OCI-LY3 (cell line): ENCODE measurements at regions not wholly inside any gene's neighbourhood (a gene's known extent, or its start where the extent isn't known, plus 50 kb on each side); places are given as distances from the start of the nearest gene placed in this dataset.

Source experiments
- H2AFZ ChIP-seq: fragments of 200-600, 300-600 bp; shearing (Covaris generic); 2 replicates; pipeline ENCODE4 v1.6.0; 2014; ENCODE audit warnings: antibody characterized with exemption, low read depth, low read length
- H3K27ac ChIP-seq: fragments of 200-600, 300-600 bp; sonication (generic); 2 replicates; pipeline ENCODE4 v1.5.1; 2014; ENCODE audit warnings: mild to moderate bottlenecking, low read length, moderate library complexity, mixed read lengths
- H3K27me3 ChIP-seq: fragments of 200-600, 300-600 bp; sonication (generic); 2 replicates; pipeline ENCODE4 v1.6.1; 2014; ENCODE audit warnings: low read depth, low read length, mixed read lengths
- H3K36me3 ChIP-seq: fragments of 200-600, 300-600 bp; sonication (generic); replicated peaks from 2 replicates; pipeline ENCODE3; 2014; ENCODE audit warnings: low read depth, low read length, mixed read lengths
- H3K4me1 ChIP-seq: fragments of 300-600, 200-600 bp; sonication (generic); 2 replicates; pipeline ENCODE4 v1.6.1; 2014; ENCODE audit warnings: low read length, mixed read lengths
- H3K4me2 ChIP-seq: fragments of 200-600, 300-600 bp; sonication (generic); 2 replicates; pipeline ENCODE4 v1.6.1; 2014; ENCODE audit warnings: low read length, mixed read lengths
- H3K4me3 ChIP-seq: fragments of 300-600, 200-600 bp; sonication (generic); 2 replicates; pipeline ENCODE4 v1.5.1; 2014; ENCODE audit warnings: antibody characterized with exemption, mild to moderate bottlenecking, low read length, moderate library complexity
- H3K79me2 ChIP-seq: fragments of 300-600, 200-600 bp; shearing (Covaris generic); 2 replicates; pipeline ENCODE4 v1.6.1; 2014; ENCODE audit warnings: mild to moderate bottlenecking, low read length, mixed read lengths
- H3K9ac ChIP-seq: fragments of 300-600, 200-600 bp; shearing (Covaris generic); 2 replicates; pipeline ENCODE4 v1.6.0; 2014; ENCODE audit warnings: mild to moderate bottlenecking, low read length, moderate library complexity
- H3K9me3 ChIP-seq: fragments of 200-600, 300-600 bp; shearing (Covaris generic); 2 replicates; pipeline ENCODE4 v1.6.1; 2014; ENCODE audit warnings: low read length, mixed read lengths; ENCODE audit not compliant: insufficient read depth
- H4K20me1 ChIP-seq: fragments of 200-600, 300-600 bp; sonication (generic); 2 replicates; pipeline ENCODE4 v1.6.1; 2016; ENCODE audit warnings: low read length, mixed read lengths; ENCODE audit not compliant: insufficient read depth
- EZH2phosphoT487 ChIP-seq: fragments of 200-600 bp; shearing (Covaris generic); IDR thresholded peaks from 2 replicates; pipeline ENCODE4 v1.6.1; 2018; ENCODE audit warnings: antibody characterized with exemption, mixed run types, low read depth
- TF ChIP-seq, protein P1 (sequence below): fragments of 200-600, 300-600 bp; sonication (generic); IDR thresholded peaks from 2 replicates; pipeline ENCODE4 v1.5.1; 2014; ENCODE audit warnings: antibody characterized with exemption, low read length, low read depth

DNA sequence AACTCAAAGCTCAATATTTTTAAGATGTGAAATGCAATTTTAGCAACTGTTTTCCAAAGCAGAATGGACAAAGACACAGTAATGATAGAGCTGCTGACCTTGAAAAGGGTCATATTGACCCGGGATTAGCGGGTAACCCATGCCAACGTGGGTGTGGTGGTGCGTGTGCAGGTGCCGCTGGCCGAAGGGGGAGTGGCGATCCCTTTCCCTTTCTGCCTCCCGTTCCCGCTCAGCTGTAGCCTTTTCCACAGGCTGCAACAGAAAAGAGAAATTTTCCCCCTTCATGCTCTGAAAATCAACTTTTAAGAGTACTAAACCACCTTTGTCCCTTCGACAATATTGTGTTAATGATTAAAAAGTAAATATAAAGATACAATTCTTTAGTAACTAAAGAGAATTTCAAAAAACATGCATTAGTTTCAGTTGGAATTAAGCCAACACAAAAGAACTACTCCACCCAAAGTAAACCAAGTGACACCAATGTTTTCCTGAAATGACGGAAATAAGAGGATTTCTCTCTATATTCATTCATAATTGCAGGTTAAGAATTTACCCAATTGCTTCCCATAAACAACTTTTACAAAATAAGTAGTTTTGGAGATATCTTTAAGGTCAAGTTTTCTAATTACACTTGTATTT lies 105.2 kb downstream of the ZNF608 start:
- H3K9me3 ChIP-seq, result no peaks in the 10 kb centered on the region
- no peaks in the 10 kb centered on the region for H4K20me1 ChIP-seq
- peak overlapping the region; percentile 41; the same call in 1 of the 2 replicates for H3K4me2 ChIP-seq
- H2AFZ ChIP-seq, result no peak overlapping the region
- no peaks in the 10 kb centered on the region for H3K79me2 ChIP-seq
- TF ChIP-seq, protein P1, sequence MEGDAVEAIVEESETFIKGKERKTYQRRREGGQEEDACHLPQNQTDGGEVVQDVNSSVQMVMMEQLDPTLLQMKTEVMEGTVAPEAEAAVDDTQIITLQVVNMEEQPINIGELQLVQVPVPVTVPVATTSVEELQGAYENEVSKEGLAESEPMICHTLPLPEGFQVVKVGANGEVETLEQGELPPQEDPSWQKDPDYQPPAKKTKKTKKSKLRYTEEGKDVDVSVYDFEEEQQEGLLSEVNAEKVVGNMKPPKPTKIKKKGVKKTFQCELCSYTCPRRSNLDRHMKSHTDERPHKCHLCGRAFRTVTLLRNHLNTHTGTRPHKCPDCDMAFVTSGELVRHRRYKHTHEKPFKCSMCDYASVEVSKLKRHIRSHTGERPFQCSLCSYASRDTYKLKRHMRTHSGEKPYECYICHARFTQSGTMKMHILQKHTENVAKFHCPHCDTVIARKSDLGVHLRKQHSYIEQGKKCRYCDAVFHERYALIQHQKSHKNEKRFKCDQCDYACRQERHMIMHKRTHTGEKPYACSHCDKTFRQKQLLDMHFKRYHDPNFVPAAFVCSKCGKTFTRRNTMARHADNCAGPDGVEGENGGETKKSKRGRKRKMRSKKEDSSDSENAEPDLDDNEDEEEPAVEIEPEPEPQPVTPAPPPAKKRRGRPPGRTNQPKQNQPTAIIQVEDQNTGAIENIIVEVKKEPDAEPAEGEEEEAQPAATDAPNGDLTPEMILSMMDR, result no peak
- no peak for TF ChIP-seq EZH2phosphoT487
- H3K36me3 ChIP-seq, result no peaks in the 10 kb centered on the region
- no peak overlapping the region for H3K27ac ChIP-seq
- no peak overlapping the region for H3K9ac ChIP-seq
- peaks cover 20% of the 10 kb centered on the region for H3K4me1 ChIP-seq
- H3K27me3 ChIP-seq, result no peaks in the 10 kb centered on the region
- no peak overlapping the region for H3K4me3 ChIP-seq

DNA sequence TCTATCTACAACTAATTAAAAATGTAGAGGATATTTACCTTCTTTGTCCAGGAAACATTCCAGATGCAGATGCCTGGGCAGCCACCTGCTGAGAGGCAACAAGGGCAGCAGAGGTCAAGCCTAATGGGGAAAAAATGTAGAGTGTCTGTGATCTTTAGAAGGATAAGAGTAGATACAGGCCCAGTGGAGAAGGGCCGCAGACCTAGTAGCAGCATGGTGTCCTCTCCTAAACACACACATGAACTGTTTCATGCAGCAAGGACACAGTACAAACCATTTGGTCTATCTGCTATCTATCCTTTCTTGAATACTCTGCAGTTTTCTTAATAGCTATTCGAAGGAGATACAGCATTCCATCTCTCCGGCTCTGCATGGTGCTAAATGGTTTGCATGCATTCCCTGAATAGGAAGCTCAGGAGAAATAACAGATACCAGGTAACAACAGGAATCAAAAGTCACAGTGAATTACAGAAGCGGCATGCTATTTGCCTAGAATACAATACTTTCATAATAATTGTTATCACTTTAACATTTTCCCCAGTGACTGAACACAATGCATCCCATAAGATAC lies 107.3 kb downstream of the ZNF608 start:
- H3K27ac ChIP-seq, result no peak overlapping the region
- TF ChIP-seq EZH2phosphoT487, result no peak
- no peak overlapping the region for H3K4me3 ChIP-seq
- H3K4me2 ChIP-seq, result no peak overlapping the region
- H3K9me3 ChIP-seq, result no peaks in the 10 kb centered on the region
- no peaks in the 10 kb centered on the region for H3K27me3 ChIP-seq
- no peak overlapping the region for H2AFZ ChIP-seq
- peaks cover 27% of the 10 kb centered on the region for H3K4me1 ChIP-seq
- H3K79me2 ChIP-seq, result no peaks in the 10 kb centered on the region
- H4K20me1 ChIP-seq, result no peaks in the 10 kb centered on the region
- no peak overlapping the region for H3K9ac ChIP-seq
- no peaks in the 10 kb centered on the region for H3K36me3 ChIP-seq

DNA sequence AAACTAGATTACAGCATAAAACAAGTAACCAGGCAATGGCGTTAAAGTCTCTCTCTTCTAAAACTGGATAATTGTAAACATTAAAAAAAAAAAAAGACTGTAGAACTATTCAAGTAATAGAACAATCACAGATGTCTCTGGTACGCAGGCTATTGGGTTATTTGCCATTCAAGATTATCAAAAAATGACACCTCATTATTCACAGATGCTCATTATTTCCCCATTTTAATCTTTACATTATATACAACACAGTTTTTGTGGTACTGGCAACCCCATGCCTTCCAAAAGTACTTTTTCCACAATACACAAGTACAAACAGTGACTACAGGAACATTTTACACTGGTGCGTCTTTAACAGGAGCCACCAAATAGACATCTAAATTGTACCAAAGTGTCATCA lies 109.4 kb downstream of the ZNF608 start:
- H3K79me2 ChIP-seq, result no peaks in the 10 kb centered on the region
- no peak overlapping the region for H3K27ac ChIP-seq
- no peak overlapping the region for H3K4me2 ChIP-seq
- no peak overlapping the region for H2AFZ ChIP-seq
- H3K4me3 ChIP-seq, result no peak overlapping the region
- H3K36me3 ChIP-seq, result no peaks in the 10 kb centered on the region
- H3K4me1 ChIP-seq, result peaks cover 29% of the 10 kb centered on the region
- H3K9me3 ChIP-seq, result no peaks in the 10 kb centered on the region
- no peaks in the 10 kb centered on the region for H3K27me3 ChIP-seq
- no peak overlapping the region for H3K9ac ChIP-seq
- TF ChIP-seq, protein P1, result no peak
- TF ChIP-seq EZH2phosphoT487, result no peak
- H4K20me1 ChIP-seq, result no peaks in the 10 kb centered on the region

DNA sequence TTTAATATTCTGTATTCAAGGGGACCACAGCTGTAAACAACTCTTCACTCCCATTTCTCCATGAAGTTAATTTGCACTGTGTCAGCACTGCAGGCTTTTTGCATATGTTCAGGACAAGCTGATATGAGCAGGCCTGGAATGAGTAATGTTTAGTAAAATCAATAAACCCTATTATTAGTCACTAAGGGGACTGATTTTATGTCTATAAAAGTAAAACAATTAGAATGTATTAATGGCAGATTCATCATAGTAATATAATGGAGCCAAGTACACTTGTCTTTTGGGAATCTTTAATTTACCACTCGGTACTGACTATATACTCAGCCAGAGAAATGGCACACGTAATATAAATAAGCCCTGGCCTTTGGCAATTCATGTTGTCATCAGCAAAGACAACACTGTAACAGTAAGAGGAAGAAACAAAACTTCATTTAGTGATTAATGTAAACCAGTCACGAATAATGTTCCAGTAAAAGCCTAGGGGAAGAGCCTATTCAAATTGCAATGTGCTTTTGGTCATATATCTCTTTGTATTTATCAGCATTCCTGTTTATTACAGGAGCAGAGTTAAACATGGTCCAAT lies 111.6 kb downstream of the ZNF608 start:
- Histone ChIP-seq H3K4me1 (peaks cover 38% of the 10 kb centered on the region), H3K9ac (no peak overlapping the region), H3K4me2 (peak overlapping the region; percentile 56), H3K27me3 (no peaks in the 10 kb centered on the region), H3K36me3 (no peaks in the 10 kb centered on the region), H4K20me1 (no peaks in the 10 kb centered on the region), H2AFZ (no peak overlapping the region), H3K79me2 (no peaks in the 10 kb centered on the region), H3K27ac (no peak overlapping the region; the same call in 1 of the 2 replicates), H3K4me3 (no peak overlapping the region; the same call in 1 of the 2 replicates), H3K9me3 (no peaks in the 10 kb centered on the region)
- TF ChIP-seq, protein P1, result no peak
- no peak for TF ChIP-seq EZH2phosphoT487
